ENCODE measurements at regions not wholly inside any gene's neighbourhood (a gene's known extent, or its start where the extent isn't known, plus 50 kb on each side); places are given as distances from the start of the nearest gene placed in this dataset.

- no peak for TF ChIP-seq CTCF (conservative IDR thresholded peaks at IDR 0.05)
- TF ChIP-seq EZH2 (IDR thresholded peaks at IDR 0.05; ENCODE audit: low read depth), result no peak
Measured at GRCh38 chr4:107366900-107367299, 330.8 kb upstream of the DKK2 start.
